ENCODE measurements at regions not wholly inside any gene's neighbourhood (a gene's known extent, or its start where the extent isn't known, plus 50 kb on each side); places are given as distances from the start of the nearest gene placed in this dataset.

GRCh38 chr6:130769861-130770260 lies 57.3 kb upstream of the SMLR1 start:
- TF ChIP-seq CTCF (IDR thresholded peaks at IDR 0.05 in 2 of 3, conservative IDR thresholded peaks at IDR 0.05 in 1 of 3; ENCODE audit: insufficient read depth in 2 of 3, low read depth in 1 of 3, low read length in 3 of 3) (no peak), ZNF253 (CRISPR knock-in tag; conservative IDR thresholded peaks at IDR 0.05) (no peak), ZSCAN29 (IDR thresholded peaks at IDR 0.05) (no peak), ARID3B (CRISPR knock-in tag; IDR thresholded peaks at IDR 0.05; ENCODE audit: borderline replicate concordance) (no peak), SP1 (CRISPR knock-in tag; IDR thresholded peaks at IDR 0.05) (no peak), POLR2AphosphoS5 (IDR thresholded peaks at IDR 0.05; ENCODE audit: control insufficient read depth, insufficient read depth, low read depth, low read length) (no peak), HMGN3 (IDR thresholded peaks at IDR 0.05; ENCODE audit: borderline replicate concordance, extremely low read depth, insufficient read length, low read depth, low read length) (no peak), NFYB (IDR thresholded peaks at IDR 0.05; ENCODE audit: extremely low read depth, insufficient read length) (no peak), THAP7 (CRISPR knock-in tag; IDR thresholded peaks at IDR 0.05) (no peak)
